ENCODE measurements at regions not wholly inside any gene's neighbourhood (a gene's known extent, or its start where the extent isn't known, plus 50 kb on each side); places are given as distances from the start of the nearest gene placed in this dataset.

- DNase-seq (ENCODE audit: low spot score), result no peak
These were observed 1539.5 kb upstream of the CELF4 start for GRCh38 chr18:39105104-39105503.

GRCh38 chr18:39072970-39073369, 1507.4 kb upstream of the CELF4 start:
- DNase-seq (ENCODE audit: low spot score), result no peak

DNA sequence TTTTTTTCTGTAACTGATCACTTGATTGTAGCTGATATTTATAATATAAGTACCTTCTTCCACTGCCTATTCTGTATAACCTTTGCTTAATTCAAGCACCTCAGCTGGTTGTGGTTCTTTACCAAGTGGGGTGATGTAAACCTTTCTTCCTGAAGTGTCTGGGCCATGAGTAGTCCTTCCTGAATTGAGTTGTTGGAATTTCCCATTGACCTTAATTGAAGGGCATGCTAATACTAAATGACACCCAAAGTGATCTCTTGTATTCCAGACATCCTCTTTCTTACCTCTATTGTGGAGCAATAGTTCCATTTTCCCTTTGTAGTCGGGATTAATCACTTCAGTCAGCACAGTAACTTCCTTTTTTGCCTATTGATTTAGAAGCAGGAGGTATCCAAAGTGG, 1496.8 kb upstream of the CELF4 start:
- DNase-seq (ENCODE audit: low spot score), result peak; percentile 53

- peak; percentile 16 for DNase-seq (ENCODE audit: low spot score)
These were observed 1492.9 kb upstream of the CELF4 start for GRCh38 chr18:39058386-39059000.

GRCh38 chr18:39057423-39058064, 1491.9 kb upstream of the CELF4 start:
- peak; percentile 86 for DNase-seq (ENCODE audit: low spot score)

- no peak for DNase-seq (ENCODE audit: low spot score)
These were observed 1488.0 kb upstream of the CELF4 start for GRCh38 chr18:39053571-39053970.

DNA sequence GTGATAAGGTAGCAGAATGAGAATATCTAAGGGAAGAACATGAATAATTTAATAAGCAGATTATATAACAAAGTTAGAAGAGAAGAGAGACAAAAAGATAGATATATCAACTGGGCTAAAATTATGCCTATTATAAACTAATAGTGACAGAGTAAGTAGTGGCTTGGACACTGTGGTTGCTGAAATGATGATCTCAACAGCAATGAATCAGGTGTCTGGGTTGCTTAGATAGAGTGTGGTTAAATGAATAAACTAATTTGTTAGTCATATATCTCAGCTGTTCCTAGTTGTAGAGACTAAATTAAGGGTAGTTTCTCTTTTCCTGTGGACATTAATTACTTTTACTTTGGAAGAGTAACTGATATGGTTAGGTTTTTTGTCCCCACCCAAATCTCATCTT, 1485.4 kb upstream of the CELF4 start:
- DNase-seq (ENCODE audit: low spot score), result no peak

GRCh38 chr18:39039813-39040212, 1474.2 kb upstream of the CELF4 start:
- DNase-seq (ENCODE audit: low spot score), result no peak

DNA sequence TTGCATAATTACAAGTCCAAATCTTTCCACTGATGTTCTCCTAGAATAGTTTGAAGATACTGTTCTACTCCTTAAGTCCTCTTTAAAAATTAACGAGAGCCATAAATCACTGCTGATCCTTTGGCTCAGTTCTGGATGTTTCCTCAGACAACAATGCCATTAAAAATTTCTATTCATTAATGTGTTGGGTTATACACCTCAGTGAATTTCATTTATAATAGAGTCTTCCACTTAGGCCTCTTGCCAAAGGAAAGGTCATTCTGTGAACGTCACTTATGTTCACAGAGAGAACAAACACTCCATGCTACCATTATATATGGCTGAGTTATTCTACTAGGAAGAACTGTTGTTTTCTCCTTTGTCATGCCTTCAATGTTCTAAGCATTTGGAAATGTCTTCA, 1472.3 kb upstream of the CELF4 start:
- no peak for DNase-seq (ENCODE audit: low spot score)

- DNase-seq (ENCODE audit: low spot score), result no peak
These were observed 1467.7 kb upstream of the CELF4 start for GRCh38 chr18:39033312-39033711.

DNA sequence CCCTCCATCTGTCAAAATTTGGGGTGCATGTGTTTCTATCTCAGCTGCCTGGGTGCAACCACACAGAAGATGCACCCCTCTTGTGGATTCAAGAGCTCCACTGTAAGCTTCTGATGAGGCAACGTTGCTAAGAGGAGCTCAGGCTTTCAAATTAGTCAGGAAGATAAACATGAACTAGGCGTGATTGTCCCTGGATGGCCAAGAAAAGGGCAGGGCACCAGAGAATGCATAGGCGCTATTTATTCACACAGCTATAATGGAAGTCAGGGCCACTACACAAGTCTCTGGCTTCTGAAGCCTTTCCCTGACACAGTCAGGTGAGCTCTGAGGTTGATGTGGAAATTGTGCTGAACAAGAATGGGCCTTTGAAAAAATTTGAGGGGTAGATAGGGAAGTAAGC, 1466.0 kb upstream of the CELF4 start:
- no peak for DNase-seq (ENCODE audit: low spot score)

GRCh38 chr18:39030124-39030655, 1464.6 kb upstream of the CELF4 start:
- no peak for DNase-seq (ENCODE audit: low spot score)

- DNase-seq (ENCODE audit: low spot score), result no peak
These were observed 1459.9 kb upstream of the CELF4 start for GRCh38 chr18:39025531-39025930.

DNA sequence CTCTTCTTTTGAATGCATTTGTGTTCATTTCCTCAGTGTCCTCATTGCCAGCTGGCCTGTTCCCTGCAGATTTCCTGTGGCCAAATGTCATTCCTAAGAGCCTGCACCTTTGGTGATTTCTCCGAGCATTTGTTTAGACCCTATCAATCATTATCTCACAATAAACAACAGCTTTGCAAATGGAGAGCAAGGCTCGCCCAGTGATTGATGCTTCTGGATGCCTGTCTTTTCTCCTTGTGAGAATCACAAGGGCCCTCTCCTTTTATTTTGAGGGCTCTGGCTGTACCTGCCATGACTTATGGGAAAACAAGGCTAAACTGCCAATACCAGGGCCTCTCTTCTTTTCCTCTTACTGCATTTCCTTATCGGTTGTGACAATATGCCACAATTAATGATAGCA, 1454.4 kb upstream of the CELF4 start:
- no peak for DNase-seq (ENCODE audit: low spot score)

GRCh38 chr18:39007031-39007902, 1441.7 kb upstream of the CELF4 start:
- DNase-seq (ENCODE audit: low spot score), result no peak

GRCh38 chr18:38996056-38996455, 1430.5 kb upstream of the CELF4 start:
- no peak for DNase-seq (ENCODE audit: low spot score)

GRCh38 chr18:38993342-38993741, 1427.7 kb upstream of the CELF4 start:
- DNase-seq (ENCODE audit: low spot score), result no peak

GRCh38 chr18:38984968-38985367, 1419.4 kb upstream of the CELF4 start:
- no peak for DNase-seq (ENCODE audit: low spot score)

DNA sequence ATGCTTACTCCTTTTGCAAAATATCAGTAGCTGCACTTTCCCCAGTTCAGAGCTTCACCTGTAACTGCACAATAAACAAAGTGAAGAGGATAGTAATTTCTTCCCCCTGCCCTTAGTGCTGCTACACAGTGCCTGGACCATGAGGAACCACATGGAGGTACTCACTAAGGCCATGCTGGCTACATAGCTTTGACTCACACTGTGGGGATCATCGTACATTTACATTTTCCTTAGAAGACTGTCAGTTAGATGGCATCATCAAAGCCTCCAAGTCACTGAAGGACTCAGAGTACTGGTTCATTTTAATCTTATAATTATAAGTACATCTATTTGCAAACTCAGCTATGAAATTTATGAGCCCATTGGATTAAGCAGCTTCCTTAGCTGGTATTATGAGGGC, 1416.5 kb upstream of the CELF4 start:
- no peak for DNase-seq (ENCODE audit: low spot score)

DNA sequence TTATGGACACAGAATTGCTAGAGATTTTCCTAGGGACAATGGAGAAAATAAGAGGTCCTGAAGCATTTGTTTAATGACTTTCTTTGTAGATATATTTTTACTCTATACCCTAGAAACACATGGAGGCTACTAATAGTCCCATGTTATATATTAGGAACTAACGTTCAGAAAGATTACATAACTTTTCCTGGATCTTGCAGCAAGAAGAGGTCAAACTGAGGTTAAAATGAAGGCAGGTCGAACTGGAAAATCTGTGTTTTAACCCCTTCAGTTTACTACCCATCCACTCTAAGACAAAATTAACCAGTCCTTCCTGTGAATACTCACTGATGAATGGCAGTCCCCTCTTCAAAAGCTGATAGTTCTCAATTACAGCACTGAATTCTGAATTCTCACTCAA, 1415.8 kb upstream of the CELF4 start:
- no peak for DNase-seq (ENCODE audit: low spot score)

GRCh38 chr18:38980420-38980819, 1414.8 kb upstream of the CELF4 start:
- no peak for DNase-seq (ENCODE audit: low spot score)

GRCh38 chr18:38972571-38972970, 1407.0 kb upstream of the CELF4 start:
- no peak for DNase-seq (ENCODE audit: low spot score)

- DNase-seq (ENCODE audit: low spot score), result no peak
These were observed 1406.3 kb upstream of the CELF4 start for GRCh38 chr18:38971881-38972280.

All from kidney capillary endothelial cell (primary cell).